ENCODE measurements at regions not wholly inside any gene's neighbourhood (a gene's known extent, or its start where the extent isn't known, plus 50 kb on each side); places are given as distances from the start of the nearest gene placed in this dataset.

DNA sequence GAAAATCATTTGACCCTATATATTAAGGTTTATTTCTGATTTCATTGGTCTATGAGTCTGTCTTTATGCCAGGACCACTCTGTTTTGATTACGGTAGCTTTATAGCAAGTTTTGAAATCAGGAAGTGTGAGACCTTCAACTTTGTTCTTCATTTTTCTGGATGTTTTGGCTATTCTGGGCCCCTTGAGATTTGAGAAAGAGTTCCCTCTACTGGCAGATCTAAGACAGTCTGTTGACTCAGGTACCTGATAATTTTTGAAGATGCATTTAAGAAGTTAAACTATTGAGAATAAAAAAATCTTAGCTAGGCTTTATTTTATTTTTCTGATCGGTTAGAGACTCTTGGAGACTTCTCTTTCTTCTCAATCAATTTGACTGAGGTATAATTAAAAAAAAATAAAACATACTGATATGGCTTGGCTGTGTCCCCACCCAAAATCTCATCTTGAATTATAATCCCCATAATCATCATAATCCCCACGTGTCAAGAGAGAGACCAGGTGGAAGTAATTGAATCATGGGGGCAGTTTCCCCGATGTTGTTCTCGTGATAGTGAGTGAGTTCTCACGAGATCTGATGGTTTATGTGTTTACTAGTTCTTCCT is 209.2 kb downstream of the SNX10 start:
- TF ChIP-seq, protein P1, sequence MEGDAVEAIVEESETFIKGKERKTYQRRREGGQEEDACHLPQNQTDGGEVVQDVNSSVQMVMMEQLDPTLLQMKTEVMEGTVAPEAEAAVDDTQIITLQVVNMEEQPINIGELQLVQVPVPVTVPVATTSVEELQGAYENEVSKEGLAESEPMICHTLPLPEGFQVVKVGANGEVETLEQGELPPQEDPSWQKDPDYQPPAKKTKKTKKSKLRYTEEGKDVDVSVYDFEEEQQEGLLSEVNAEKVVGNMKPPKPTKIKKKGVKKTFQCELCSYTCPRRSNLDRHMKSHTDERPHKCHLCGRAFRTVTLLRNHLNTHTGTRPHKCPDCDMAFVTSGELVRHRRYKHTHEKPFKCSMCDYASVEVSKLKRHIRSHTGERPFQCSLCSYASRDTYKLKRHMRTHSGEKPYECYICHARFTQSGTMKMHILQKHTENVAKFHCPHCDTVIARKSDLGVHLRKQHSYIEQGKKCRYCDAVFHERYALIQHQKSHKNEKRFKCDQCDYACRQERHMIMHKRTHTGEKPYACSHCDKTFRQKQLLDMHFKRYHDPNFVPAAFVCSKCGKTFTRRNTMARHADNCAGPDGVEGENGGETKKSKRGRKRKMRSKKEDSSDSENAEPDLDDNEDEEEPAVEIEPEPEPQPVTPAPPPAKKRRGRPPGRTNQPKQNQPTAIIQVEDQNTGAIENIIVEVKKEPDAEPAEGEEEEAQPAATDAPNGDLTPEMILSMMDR (IDR thresholded peaks at IDR 0.05), result peak in 6 of 7 experiments; percentile 39 to 62 (median 44)
- TF ChIP-seq POLR2A (IDR thresholded peaks at IDR 0.05), result no peak
